CD4-positive, alpha-beta T cell (primary cell): ENCODE measurements at regions not wholly inside any gene's neighbourhood (a gene's known extent, or its start where the extent isn't known, plus 50 kb on each side); places are given as distances from the start of the nearest gene placed in this dataset.

ENCODE experiments used
- ATAC-seq: fragments of 200-7000 bp; cut with Tn5 transposase; one replicate; pipeline ENCODE4 v1.10.0; 2022; ENCODE audit warnings: mild to moderate bottlenecking; ENCODE audit not compliant: poor library complexity
- CTCF ChIA-PET: fragments of 350-600 bp; sonication (Branson Sonifier 250); formaldehyde crosslinking; loops from one replicate; lab custom pipeline; 2021; ENCODE audit warnings: antibody characterized with exemption, inconsistent platforms; lab: Charles Lee
- POLR2A ChIA-PET: fragments of 350-600 bp; sonication (Branson Sonifier 250); formaldehyde crosslinking; loops from one replicate; lab custom pipeline; 2021; ENCODE audit warnings: antibody characterized with exemption, inconsistent platforms; lab: Charles Lee
- DNase-seq, 14 experiments: peaks; one replicate each; pipeline ENCODE4 v3.0.0-alpha.2; 2013 to 2020; ENCODE audit warnings: mixed read lengths in 2 of 14
- H3K27ac ChIP-seq, 2 donors: one replicate each; pipeline versions ENCODE4 v1.5.1 to v1.7.0; 2013; ENCODE audit warnings: low read length in 2 of 2, low read depth in 1 of 2, mild to moderate bottlenecking in 1 of 2
- H3K27me3 ChIP-seq, 2 experiments: 1 replicate in 1 of 2; 2 replicates in 1 of 2; pipeline versions ENCODE4 v1.6.1 to v1.7.0; 2013; ENCODE audit warnings: low read length in 2 of 2, control low read depth in 1 of 2, mild to moderate bottlenecking in 1 of 2, moderate library complexity in 1 of 2; ENCODE audit not compliant: insufficient read depth in 2 of 2, control insufficient read depth in 1 of 2
- H3K36me3 ChIP-seq: one replicate; pipeline ENCODE4 v1.6.1; 2013; ENCODE audit warnings: low read length, control low read depth; ENCODE audit not compliant: insufficient read depth
- H3K4me1 ChIP-seq: one replicate; pipeline ENCODE4 v1.6.1; 2013; ENCODE audit warnings: low read length, control low read depth; ENCODE audit not compliant: insufficient read depth
- H3K4me3 ChIP-seq: one replicate; pipeline ENCODE4 v1.5.1; 2013; ENCODE audit warnings: mild to moderate bottlenecking, low read length, moderate library complexity
- H3K9me3 ChIP-seq, 2 experiments: 1 replicate in 1 of 2; 2 replicates in 1 of 2; pipeline versions ENCODE4 v1.6.1 to v1.7.0; 2013; ENCODE audit warnings: low read length in 2 of 2, mild to moderate bottlenecking in 2 of 2, control low read depth in 1 of 2, moderate library complexity in 1 of 2; ENCODE audit not compliant: control insufficient read depth in 1 of 2, insufficient read depth in 1 of 2
- H3K27ac Mint-ChIP-seq: one replicate; pipeline ENCODE4 v1.8.0; 2020; ENCODE audit warnings: mixed read lengths
- H3K27me3 Mint-ChIP-seq: one replicate; pipeline ENCODE4 v1.8.0; 2021; ENCODE audit warnings: mixed read lengths
- H3K36me3 Mint-ChIP-seq: one replicate; pipeline ENCODE4 v1.8.0; 2021; ENCODE audit warnings: low read depth, mixed read lengths
- H3K4me1 Mint-ChIP-seq: one replicate; pipeline ENCODE4 v1.8.0; 2021; ENCODE audit warnings: low read depth, mixed read lengths
- H3K4me3 Mint-ChIP-seq: one replicate; pipeline ENCODE4 v1.8.0; 2020; ENCODE audit warnings: mild to moderate bottlenecking, mixed read lengths
- H3K9me3 Mint-ChIP-seq: one replicate; pipeline ENCODE4 v1.8.0; 2020; ENCODE audit warnings: mixed read lengths
- CTCF ChIP-seq: fragments of 200-600 bp; IDR thresholded peaks from one replicate; pipeline ENCODE4 v1.8.0; 2022; ENCODE audit warnings: antibody characterized with exemption, mild to moderate bottlenecking
- intact Hi-C, 2 experiments: fragments of 100-400 bp; cut with DNase I in 1 of 2; cut with micrococcal nuclease in 1 of 2; formaldehyde crosslinking; loops; one replicate each; pipeline versions ENCODE4 v1.15.1 to v1.9.0; 2023 to 2025; cut with DNase I, micrococcal nuclease

DNA sequence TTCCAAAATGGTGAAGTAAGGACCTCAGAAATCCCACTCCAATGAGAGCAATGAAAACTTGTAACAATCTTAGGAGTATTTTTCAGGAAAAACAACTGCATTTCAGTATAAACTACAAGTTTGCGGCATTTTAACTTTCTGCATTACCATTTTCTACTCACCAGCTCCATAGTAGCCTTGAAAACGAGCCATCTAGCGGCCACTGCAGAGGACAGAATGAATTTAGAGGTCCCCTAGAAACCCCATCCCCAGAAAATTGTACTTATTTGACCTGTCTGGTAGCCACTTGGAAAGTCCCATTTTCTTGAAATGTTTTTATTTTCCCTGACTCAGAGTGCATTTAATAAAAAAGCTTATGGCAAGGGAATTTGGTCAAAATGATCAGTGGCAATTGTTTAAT is 205.4 kb upstream of the ITGA1 start:
- no peak overlapping the region for H3K4me3 Mint-ChIP-seq
- no peaks in the 10 kb centered on the region for H3K4me1 ChIP-seq
- no peak overlapping the region for H3K27ac ChIP-seq
- H3K4me1 Mint-ChIP-seq = no peaks in the 10 kb centered on the region
- ChIA-PET CTCF (no interaction called here), POLR2A (no interaction called here)
- no peaks in the 10 kb centered on the region for H3K36me3 Mint-ChIP-seq
- peaks cover 25% of the 10 kb centered on the region for H3K27me3 Mint-ChIP-seq
- H3K9me3 Mint-ChIP-seq = no peaks in the 10 kb centered on the region
- no peaks in the 10 kb centered on the region for H3K9me3 ChIP-seq
- no peak for ATAC-seq
- DNase-seq = no peak
- no peak overlapping the region for H3K4me3 ChIP-seq
- intact Hi-C loops = no loop called here
- H3K27ac Mint-ChIP-seq = no peak overlapping the region
- TF ChIP-seq CTCF = no peak
- peaks cover 0 to 6% of the 10 kb centered on the region in 2 experiments for H3K27me3 ChIP-seq
- H3K36me3 ChIP-seq = no peaks in the 10 kb centered on the region

DNA sequence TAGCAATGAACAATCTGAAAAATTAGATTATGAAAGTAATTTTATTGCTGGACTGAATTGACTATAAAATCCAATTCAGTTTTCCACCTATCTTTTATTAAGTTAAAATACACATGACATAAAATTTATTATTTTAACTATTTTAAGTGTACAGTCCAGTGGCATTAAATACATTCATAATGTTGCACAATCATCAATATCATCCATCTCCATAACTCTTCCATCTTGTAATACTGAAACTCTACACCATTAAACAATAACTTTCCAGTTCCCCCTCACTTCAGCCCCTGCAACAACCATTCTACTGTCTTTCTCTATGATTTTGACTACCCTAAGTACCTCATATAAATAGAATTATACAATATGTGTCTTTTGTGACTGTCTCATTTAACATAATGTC is 200.6 kb upstream of the ITGA1 start:
- POLR2A ChIA-PET = no interaction called here
- H3K27ac Mint-ChIP-seq = no peak overlapping the region
- intact Hi-C loops = no loop called here
- CTCF ChIA-PET = no interaction called here
- no peak for DNase-seq
- Histone ChIP-seq H3K27me3 (no peaks in the 10 kb centered on the region), H3K9me3 (no peaks in the 10 kb centered on the region), H3K4me3 (no peak overlapping the region), H3K4me1 (no peaks in the 10 kb centered on the region), H3K27ac (no peak overlapping the region), H3K36me3 (no peaks in the 10 kb centered on the region)
- TF ChIP-seq CTCF = no peak
- H3K27me3 Mint-ChIP-seq = peaks cover 7% of the 10 kb centered on the region
- ATAC-seq = no peak
- no peaks in the 10 kb centered on the region for H3K36me3 Mint-ChIP-seq
- H3K4me3 Mint-ChIP-seq = no peak overlapping the region
- H3K9me3 Mint-ChIP-seq = no peaks in the 10 kb centered on the region
- no peaks in the 10 kb centered on the region for H3K4me1 Mint-ChIP-seq

GRCh38 chr5:52597625-52598024 is 190.1 kb upstream of the ITGA1 start:
- no peak overlapping the region for H3K4me3 Mint-ChIP-seq
- H3K36me3 Mint-ChIP-seq = no peaks in the 10 kb centered on the region
- TF ChIP-seq CTCF = no peak
- DNase-seq = no peak
- CTCF ChIA-PET = no interaction called here
- Histone ChIP-seq H3K4me3 (no peak overlapping the region), H3K27ac (no peak overlapping the region), H3K4me1 (no peaks in the 10 kb centered on the region), H3K9me3 (no peaks in the 10 kb centered on the region), H3K36me3 (no peaks in the 10 kb centered on the region), H3K27me3 (no peaks in the 10 kb centered on the region)
- POLR2A ChIA-PET = no interaction called here
- no peaks in the 10 kb centered on the region for H3K4me1 Mint-ChIP-seq
- no peaks in the 10 kb centered on the region for H3K27me3 Mint-ChIP-seq
- peaks cover 2% of the 10 kb centered on the region for H3K9me3 Mint-ChIP-seq
- no peak for ATAC-seq
- no peak overlapping the region for H3K27ac Mint-ChIP-seq
- intact Hi-C loops = no loop called here
